HS-27A (cell line): ENCODE measurements at regions not wholly inside any gene's neighbourhood (a gene's known extent, or its start where the extent isn't known, plus 50 kb on each side); places are given as distances from the start of the nearest gene placed in this dataset.
"Not testable (repeated sequence)": the region's sequence is repeated elsewhere in the genome, so short reads cannot be mapped to it uniquely, and the experiment has no call there.

Source experiments
- DNase-seq: peaks from one replicate; pipeline ENCODE4 v3.0.0-alpha.2; 2012; ENCODE audit warnings: low read depth, missing footprints

DNA sequence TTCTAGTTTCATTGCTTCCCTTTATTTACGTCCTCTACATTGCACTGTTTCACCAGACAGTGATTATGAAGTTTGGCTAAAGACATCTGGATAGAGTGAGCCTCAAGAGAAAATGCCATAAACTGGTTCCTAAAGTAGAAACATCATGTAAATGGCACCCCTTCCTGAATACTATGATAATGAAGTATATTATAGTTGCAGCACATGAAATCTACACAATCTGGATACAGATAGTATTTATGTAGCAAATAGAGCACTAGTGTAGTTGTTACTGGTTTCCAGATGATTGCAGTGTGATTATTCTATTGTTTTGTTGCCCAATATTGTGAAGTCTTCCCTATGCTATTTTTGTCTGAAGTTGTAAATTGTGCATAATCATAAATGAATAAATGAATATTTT lies 2786.9 kb upstream of the PCDH20 start:
- no peak for DNase-seq

DNA sequence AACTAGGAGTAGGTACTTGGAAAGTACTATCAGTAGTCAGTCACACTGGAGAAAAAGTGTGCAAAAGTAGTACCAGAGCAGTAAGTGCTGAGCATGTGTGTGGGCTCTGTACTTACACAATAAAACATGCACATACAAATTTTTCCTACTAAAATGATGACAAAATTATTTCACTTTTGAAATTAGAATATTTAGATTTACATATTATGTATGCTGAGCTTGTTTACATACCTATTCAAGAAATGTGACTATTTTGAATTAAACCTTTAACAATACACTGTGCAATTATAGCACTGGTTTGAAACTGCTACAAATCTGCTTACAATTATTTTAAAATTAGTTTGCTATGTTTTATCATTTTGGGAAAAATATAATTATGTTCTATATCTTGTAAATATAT lies 2781.6 kb upstream of the PCDH20 start:
- no peak for DNase-seq

GRCh38 chr13:64186503-64187250 lies 2771.0 kb upstream of the PCDH20 start:
- no peak for DNase-seq

GRCh38 chr13:64186071-64186470 lies 2770.4 kb upstream of the PCDH20 start:
- no peak for DNase-seq

GRCh38 chr13:64180756-64181155 lies 2765.1 kb upstream of the PCDH20 start:
- no peak for DNase-seq

DNA sequence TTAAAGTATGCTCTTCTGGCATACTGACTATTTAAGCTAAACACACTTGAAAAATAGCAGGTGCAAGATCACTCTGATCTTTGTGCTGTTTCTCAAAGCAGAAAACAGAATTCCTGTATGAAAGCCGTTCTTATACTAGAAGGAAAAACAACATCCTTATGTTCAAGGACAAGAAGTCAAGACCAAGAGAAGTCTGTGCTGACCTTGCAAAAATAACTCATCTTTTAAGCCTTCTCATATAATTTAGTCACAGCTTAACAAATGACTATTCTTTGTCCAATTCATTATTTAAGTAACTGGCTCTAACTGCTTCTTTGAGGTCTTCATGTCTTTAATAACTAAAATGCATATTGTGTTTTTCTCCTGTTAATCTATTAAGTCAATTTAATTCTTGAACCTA lies 2750.2 kb upstream of the PCDH20 start:
- no peak for DNase-seq

- DNase-seq: no peak
These were observed 2748.8 kb upstream of the PCDH20 start for GRCh38 chr13:64164435-64164834.

- no peak for DNase-seq
These were observed 2744.8 kb upstream of the PCDH20 start for GRCh38 chr13:64160479-64160878.

DNA sequence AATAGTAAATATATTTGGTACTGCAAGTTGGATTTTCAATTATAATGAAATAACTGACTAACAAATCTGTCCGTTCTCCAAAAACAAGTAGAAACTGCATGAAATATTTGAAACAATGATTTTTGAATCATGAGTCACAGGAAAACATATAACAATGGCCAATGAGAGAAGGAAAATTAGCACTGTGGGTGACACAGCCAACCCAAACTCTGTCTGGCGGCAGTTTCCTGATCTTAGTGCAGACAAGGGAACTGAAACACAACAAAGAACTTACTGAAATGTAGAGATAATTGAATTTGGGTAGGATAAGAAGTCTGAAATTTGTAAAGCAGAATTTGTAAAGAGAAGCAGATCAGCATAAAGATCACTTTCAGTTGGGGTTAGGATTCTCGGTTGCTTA lies 2743.3 kb upstream of the PCDH20 start:
- DNase-seq: peak; percentile 2

DNA sequence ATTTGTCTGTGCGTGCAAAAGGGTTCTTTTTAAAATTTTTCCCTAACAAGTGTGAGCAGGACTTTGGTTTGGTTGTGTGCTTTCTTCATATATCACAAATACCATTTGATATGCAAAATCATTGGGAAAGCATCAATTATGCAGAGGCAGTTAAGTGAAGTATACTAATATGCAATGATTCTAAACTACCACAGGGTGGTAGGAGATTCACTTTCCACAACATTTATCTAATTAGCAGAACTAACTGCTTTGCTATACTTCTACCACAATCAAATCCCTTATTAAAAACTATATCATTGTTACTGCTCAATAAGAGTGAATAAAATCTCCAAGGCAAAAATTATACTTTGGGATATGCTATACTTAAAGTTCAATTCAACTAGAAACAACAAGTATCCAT lies 2738.9 kb upstream of the PCDH20 start:
- DNase-seq: no peak

- DNase-seq: no peak
These were observed 2715.0 kb upstream of the PCDH20 start for GRCh38 chr13:64130600-64130999.

DNA sequence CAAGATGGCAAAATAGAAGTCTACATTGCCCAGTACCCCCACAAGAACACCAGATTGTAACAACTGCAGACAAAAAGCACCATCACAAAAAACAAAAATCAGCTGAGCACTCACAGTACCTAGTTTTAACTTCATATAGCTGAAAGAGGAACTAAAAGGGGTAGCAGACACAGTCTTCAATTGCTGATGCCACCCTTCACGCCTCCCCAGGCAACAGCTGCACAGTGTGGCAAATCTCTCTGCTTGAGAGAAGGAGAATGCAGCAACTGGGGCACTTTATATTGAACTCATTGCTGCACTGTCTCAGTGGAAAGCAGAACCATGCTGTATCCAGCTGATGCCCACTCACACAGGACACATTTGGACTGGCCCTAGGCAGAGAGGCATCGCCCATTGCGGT lies 2714.5 kb upstream of the PCDH20 start:
- DNase-seq: no peak

DNA sequence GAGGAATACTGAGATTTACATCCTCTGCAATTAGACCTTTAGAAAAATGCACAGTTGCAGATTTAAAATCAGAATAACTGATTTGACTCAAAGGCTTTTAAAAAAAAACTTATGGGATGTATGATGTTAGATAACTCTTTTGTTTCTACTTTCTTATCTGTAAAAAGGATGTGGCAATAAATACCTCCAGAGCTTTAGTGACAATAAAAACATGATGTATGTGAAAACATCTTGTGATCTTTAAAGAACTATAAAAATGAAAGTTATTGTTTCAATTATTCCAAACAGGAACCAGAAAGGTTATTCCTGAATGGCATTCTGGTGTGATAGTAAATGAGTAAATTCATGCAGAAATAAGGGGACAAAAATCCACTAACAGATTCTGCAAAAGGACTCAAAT lies 2712.2 kb upstream of the PCDH20 start:
- no peak for DNase-seq

GRCh38 chr13:64127192-64127591 lies 2711.5 kb upstream of the PCDH20 start:
- DNase-seq: no peak

DNA sequence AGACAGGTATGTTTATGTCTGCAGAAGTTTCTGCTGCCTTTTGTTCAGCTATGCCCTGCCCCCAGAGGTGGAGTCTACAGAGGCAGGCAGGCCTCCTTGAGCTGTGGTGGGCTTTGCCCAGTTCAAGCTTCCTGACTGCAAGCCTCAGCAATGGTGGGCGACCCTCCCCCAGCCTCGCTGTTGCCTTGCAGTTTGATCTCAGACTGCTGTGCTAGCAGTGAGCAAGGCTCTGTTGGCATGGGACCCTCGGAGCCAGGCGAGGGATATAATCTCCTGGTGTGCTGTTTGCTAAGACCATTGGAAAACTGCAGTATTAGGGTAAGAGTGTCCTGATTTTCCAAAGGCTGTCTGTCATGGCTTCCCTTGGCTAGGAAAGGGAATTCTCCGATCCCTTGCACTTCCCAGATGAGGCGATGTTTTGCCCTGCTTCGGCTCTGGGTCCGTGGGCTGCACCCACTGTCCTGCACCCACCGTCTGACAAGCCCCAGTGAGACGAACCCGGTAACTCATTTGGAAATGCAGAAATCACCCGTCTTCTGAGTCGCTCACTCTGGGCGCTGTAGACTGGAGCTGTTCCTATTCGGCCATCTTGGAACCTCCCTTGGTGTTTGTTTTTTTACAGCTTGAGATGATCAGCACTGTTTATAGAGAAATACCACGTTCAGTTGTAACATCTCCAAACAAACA lies 2705.5 kb upstream of the PCDH20 start:
- DNase-seq: not testable (repeated sequence)

DNA sequence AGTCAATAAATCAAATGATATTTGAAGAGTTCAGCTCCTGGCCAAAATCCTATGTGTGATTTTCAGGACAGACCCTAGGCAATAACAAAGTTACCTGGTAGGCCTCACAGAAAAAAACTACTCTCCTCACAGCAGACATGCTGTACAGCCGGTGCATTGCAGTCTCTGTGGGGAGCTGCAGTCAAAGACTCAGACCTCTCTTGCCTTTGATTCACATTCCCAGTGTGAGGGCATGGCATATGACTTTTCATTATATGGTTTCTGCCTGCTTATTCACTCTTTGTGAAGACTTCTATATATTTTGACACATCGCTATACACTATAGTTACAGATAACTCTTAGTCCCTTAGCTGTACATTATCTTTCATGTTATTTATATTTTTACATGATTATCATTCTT lies 2684.3 kb upstream of the PCDH20 start:
- DNase-seq: no peak

DNA sequence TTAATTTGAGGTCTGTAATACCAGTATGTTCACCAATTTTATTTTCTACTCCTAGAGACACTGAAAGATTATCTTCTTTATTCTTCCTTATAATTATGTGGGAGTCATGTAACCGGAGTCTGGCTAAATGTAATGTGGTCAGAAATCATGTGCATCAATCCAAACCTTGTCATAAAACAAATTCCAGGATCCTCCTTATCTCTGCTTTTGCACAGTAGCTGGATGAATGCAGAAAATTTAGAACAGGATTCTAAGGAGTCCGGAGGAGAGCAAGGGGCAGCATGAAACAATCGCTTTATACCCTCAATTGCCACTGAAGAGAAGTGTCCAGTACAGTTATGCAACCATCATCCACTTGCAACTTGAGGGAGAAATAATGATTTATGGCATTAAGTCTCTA lies 2674.7 kb upstream of the PCDH20 start:
- no peak for DNase-seq

DNA sequence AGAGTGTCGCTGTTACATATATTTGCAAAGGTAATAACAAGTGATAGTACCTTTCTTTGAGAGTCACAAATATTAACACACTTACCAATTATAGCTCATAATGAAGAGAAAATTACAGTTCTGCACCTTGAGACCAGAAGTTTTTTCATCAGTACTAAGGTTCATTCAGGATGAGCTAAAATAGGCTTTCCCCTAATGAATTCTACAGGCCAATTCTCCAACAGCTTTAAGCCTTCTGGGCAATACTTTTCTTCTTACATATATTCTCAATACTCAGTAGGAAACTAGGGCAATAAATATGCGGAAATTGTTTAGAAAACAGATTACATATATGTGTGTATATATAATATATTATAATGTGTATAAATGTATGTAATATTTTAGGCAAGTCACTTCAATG lies 2672.8 kb upstream of the PCDH20 start:
- DNase-seq: no peak

DNA sequence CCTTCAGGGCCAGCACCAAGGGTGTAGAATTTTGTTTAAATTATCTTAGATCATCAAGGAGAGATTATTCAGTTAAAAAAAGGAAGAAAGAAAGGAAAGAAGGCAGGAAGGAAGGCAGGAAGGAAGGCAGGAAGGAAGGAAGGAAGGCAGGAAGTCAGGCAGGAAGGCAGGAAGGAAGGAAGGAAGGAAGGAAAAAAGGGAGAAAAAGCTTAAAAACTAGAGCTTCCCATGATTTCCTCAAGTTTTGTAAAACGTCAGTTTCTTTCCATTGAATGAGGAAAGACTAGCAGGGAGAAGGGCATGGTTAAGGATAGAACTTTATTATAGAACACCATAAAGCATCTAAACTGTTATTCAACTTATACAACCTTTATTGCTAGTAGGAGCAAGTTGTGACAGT lies 2672.0 kb upstream of the PCDH20 start:
- DNase-seq: no peak

DNA sequence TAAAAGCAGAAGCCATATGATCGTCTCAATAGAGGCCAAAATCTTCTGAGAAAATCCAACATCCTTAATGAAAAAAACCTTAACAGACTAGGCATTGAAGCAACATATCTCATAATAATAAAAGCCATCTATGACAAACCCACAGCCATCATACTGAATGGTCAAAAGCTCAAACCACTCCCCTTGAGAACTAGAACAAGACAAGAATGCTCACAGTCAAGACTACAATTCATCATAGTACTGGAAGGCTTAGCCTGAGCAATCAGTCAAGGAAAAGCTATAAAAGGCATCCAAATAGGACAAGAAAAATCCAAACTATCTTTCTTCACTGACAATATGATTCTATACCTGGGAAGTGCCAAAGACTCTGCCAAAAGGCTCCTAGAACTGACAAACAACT lies 2668.2 kb upstream of the PCDH20 start:
- DNase-seq: no peak

GRCh38 chr13:64083396-64083795 lies 2667.7 kb upstream of the PCDH20 start:
- no peak for DNase-seq

- DNase-seq: no peak
These were observed 2662.9 kb upstream of the PCDH20 start for GRCh38 chr13:64078480-64078936.

GRCh38 chr13:64078025-64078424 lies 2662.4 kb upstream of the PCDH20 start:
- no peak for DNase-seq
